Astrocyte (in vitro differentiated cells and primary cell): ENCODE measurements at regions not wholly inside any gene's neighbourhood (a gene's known extent, or its start where the extent isn't known, plus 50 kb on each side); places are given as distances from the start of the nearest gene placed in this dataset.

Experiments
- EZH2 ChIP-seq: IDR thresholded peaks from 2 replicates; pipeline ENCODE4 v1.6.1; 2012; ENCODE audit warnings: mild to moderate bottlenecking, low read length, inconsistent platforms; ENCODE audit not compliant: insufficient read depth
- TF ChIP-seq, protein P1 (sequence below): IDR thresholded peaks from 2 replicates; pipeline ENCODE4 v1.5.1; 2011; ENCODE audit warnings: low read depth, mild to moderate bottlenecking, inconsistent platforms, low read length, moderate library complexity; ENCODE audit not compliant: insufficient read depth

GRCh38 chr3:87674397-87675161, 384.2 kb downstream of the CGGBP1 start:
- TF ChIP-seq, protein P1, sequence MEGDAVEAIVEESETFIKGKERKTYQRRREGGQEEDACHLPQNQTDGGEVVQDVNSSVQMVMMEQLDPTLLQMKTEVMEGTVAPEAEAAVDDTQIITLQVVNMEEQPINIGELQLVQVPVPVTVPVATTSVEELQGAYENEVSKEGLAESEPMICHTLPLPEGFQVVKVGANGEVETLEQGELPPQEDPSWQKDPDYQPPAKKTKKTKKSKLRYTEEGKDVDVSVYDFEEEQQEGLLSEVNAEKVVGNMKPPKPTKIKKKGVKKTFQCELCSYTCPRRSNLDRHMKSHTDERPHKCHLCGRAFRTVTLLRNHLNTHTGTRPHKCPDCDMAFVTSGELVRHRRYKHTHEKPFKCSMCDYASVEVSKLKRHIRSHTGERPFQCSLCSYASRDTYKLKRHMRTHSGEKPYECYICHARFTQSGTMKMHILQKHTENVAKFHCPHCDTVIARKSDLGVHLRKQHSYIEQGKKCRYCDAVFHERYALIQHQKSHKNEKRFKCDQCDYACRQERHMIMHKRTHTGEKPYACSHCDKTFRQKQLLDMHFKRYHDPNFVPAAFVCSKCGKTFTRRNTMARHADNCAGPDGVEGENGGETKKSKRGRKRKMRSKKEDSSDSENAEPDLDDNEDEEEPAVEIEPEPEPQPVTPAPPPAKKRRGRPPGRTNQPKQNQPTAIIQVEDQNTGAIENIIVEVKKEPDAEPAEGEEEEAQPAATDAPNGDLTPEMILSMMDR, result no peak
- TF ChIP-seq EZH2, result no peak
